DMS153 treated with DMSO at 0.1 percent for 48 hours (cell line): ENCODE measurements at regions not wholly inside any gene's neighbourhood (a gene's known extent, or its start where the extent isn't known, plus 50 kb on each side); places are given as distances from the start of the nearest gene placed in this dataset.

Experiments used
- DNase-seq: peaks from one replicate; lab custom pipeline; 2025; ENCODE audit not compliant: unreplicated experiment; lab: John Stamatoyannopoulos, UW

- DNase-seq: no peak
Observed at GRCh38 chr5:3883040-3883439, 287.4 kb downstream of the IRX1 start.

- DNase-seq: no peak
Observed at GRCh38 chr5:3886524-3887451, 291.2 kb downstream of the IRX1 start.

- no peak for DNase-seq
Observed at GRCh38 chr5:3888310-3888709, 292.7 kb downstream of the IRX1 start.

- DNase-seq: no peak
Observed at GRCh38 chr5:3889412-3890142, 293.9 kb downstream of the IRX1 start.

- DNase-seq: no peak
Observed at GRCh38 chr5:3891113-3891512, 295.5 kb downstream of the IRX1 start.

- DNase-seq: no peak
Observed at GRCh38 chr5:3893527-3893926, 297.9 kb downstream of the IRX1 start.

- no peak for DNase-seq
Observed at GRCh38 chr5:3893975-3894374, 298.3 kb downstream of the IRX1 start.

- no peak for DNase-seq
Observed at GRCh38 chr5:3896098-3896497, 300.5 kb downstream of the IRX1 start.

GRCh38 chr5:3899093-3899492, 303.5 kb downstream of the IRX1 start:
- DNase-seq: no peak

GRCh38 chr5:3904584-3904983, 309.0 kb downstream of the IRX1 start:
- no peak for DNase-seq

GRCh38 chr5:3905031-3905430, 309.4 kb downstream of the IRX1 start:
- no peak for DNase-seq

- DNase-seq: no peak
Observed at GRCh38 chr5:3905521-3905920, 309.9 kb downstream of the IRX1 start.

GRCh38 chr5:3911111-3911510, 315.5 kb downstream of the IRX1 start:
- DNase-seq: no peak

GRCh38 chr5:3911773-3912172, 316.1 kb downstream of the IRX1 start:
- no peak for DNase-seq

GRCh38 chr5:3912790-3913189, 317.2 kb downstream of the IRX1 start:
- DNase-seq: no peak

- DNase-seq: no peak
Observed at GRCh38 chr5:3913279-3913678, 317.6 kb downstream of the IRX1 start.

- DNase-seq: no peak
Observed at GRCh38 chr5:3925022-3925421, 329.4 kb downstream of the IRX1 start.

GRCh38 chr5:3925935-3926334, 330.3 kb downstream of the IRX1 start:
- DNase-seq: no peak

GRCh38 chr5:3929799-3930198, 334.2 kb downstream of the IRX1 start:
- no peak for DNase-seq

GRCh38 chr5:3931976-3932375, 336.3 kb downstream of the IRX1 start:
- no peak for DNase-seq

GRCh38 chr5:3933536-3933935, 337.9 kb downstream of the IRX1 start:
- no peak for DNase-seq

GRCh38 chr5:3933966-3934365, 338.3 kb downstream of the IRX1 start:
- no peak for DNase-seq
